MM.1S (cell line): ENCODE measurements at regions not wholly inside any gene's neighbourhood (a gene's known extent, or its start where the extent isn't known, plus 50 kb on each side); places are given as distances from the start of the nearest gene placed in this dataset.

Experiments used
- EZH2 ChIP-seq: fragments of 300-600 bp; sonication (generic); optimal IDR thresholded peaks from 2 replicates; pipeline ENCODE3; 2017; ENCODE audit warnings: low read depth, mild to moderate bottlenecking, antibody characterized with exemption, low read length, mixed read lengths
- EZH2phosphoT487 ChIP-seq: fragments of 300-600 bp; sonication (generic); IDR thresholded peaks from 2 replicates; pipeline ENCODE4 v1.6.1; 2018; ENCODE audit warnings: antibody characterized with exemption, low read length
- TF ChIP-seq, protein P1 (sequence below): fragments of 300-600 bp; sonication (generic); IDR thresholded peaks from 2 replicates; pipeline ENCODE4 v1.5.1; 2016; ENCODE audit warnings: antibody characterized with exemption, low read length, mixed read lengths

DNA sequence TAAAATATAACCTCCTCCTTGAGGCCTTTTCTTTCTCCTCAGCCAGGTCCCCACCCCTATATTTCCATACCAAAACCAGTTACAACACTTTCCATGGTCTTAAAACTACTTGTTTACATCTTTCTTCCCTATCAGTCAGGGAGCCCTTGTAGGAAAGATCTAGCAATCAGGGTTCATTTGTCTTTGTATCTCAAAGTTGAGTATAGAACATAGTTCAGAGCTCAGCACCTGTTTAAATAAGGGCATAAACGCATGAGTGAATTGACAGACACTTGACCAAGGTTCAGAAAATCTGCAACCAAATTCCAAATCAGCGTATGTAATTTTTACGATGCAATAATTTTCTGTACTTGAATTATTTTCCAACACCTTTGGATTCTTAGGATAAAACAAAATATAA is 352.2 kb upstream of the MAGEB16 start:
- TF ChIP-seq EZH2phosphoT487 (no peak), EZH2 (no peak)
- TF ChIP-seq, protein P1, sequence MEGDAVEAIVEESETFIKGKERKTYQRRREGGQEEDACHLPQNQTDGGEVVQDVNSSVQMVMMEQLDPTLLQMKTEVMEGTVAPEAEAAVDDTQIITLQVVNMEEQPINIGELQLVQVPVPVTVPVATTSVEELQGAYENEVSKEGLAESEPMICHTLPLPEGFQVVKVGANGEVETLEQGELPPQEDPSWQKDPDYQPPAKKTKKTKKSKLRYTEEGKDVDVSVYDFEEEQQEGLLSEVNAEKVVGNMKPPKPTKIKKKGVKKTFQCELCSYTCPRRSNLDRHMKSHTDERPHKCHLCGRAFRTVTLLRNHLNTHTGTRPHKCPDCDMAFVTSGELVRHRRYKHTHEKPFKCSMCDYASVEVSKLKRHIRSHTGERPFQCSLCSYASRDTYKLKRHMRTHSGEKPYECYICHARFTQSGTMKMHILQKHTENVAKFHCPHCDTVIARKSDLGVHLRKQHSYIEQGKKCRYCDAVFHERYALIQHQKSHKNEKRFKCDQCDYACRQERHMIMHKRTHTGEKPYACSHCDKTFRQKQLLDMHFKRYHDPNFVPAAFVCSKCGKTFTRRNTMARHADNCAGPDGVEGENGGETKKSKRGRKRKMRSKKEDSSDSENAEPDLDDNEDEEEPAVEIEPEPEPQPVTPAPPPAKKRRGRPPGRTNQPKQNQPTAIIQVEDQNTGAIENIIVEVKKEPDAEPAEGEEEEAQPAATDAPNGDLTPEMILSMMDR, result no peak
